ENCODE measurements at regions not wholly inside any gene's neighbourhood (a gene's known extent, or its start where the extent isn't known, plus 50 kb on each side); places are given as distances from the start of the nearest gene placed in this dataset.

DNA sequence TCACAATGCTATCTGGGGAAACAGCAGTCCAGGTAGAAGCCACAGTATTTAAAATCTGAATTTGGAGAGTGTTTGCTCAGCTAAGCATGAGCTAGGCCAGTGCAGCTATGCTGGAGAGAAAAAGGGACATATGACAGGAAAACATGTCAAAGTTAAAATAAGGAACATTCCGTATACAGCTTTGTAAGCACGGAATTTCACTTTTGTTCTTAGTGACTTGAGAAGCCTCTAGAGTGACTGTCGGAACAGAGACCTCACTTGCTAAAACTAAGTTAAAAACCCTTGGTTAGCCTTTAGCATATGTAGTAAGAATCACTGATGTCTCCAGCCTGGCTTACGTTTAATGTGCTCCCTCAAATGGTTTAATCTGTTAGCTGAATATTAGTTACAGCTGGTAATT lies 661.7 kb downstream of the KCNT2 start:
- TF ChIP-seq, protein P1, sequence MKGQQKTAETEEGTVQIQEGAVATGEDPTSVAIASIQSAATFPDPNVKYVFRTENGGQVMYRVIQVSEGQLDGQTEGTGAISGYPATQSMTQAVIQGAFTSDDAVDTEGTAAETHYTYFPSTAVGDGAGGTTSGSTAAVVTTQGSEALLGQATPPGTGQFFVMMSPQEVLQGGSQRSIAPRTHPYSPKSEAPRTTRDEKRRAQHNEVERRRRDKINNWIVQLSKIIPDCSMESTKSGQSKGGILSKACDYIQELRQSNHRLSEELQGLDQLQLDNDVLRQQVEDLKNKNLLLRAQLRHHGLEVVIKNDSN (IDR thresholded peaks at IDR 0.05; ENCODE audit: borderline replicate concordance, extremely low read length, insufficient read depth, low read depth, low read length): no peak
- no peak for TF ChIP-seq GATAD2B (conservative IDR thresholded peaks at IDR 0.05; ENCODE audit: low read depth)
- TF ChIP-seq CHD4 (IDR thresholded peaks at IDR 0.05): no peak
- TF ChIP-seq NBN (IDR thresholded peaks at IDR 0.05): no peak
- TF ChIP-seq ZNF24 (IDR thresholded peaks at IDR 0.05): no peak
- TF ChIP-seq CHD2 (IDR thresholded peaks at IDR 0.05; ENCODE audit: borderline replicate concordance, low read depth, low read length): no peak
- TF ChIP-seq, protein P2, sequence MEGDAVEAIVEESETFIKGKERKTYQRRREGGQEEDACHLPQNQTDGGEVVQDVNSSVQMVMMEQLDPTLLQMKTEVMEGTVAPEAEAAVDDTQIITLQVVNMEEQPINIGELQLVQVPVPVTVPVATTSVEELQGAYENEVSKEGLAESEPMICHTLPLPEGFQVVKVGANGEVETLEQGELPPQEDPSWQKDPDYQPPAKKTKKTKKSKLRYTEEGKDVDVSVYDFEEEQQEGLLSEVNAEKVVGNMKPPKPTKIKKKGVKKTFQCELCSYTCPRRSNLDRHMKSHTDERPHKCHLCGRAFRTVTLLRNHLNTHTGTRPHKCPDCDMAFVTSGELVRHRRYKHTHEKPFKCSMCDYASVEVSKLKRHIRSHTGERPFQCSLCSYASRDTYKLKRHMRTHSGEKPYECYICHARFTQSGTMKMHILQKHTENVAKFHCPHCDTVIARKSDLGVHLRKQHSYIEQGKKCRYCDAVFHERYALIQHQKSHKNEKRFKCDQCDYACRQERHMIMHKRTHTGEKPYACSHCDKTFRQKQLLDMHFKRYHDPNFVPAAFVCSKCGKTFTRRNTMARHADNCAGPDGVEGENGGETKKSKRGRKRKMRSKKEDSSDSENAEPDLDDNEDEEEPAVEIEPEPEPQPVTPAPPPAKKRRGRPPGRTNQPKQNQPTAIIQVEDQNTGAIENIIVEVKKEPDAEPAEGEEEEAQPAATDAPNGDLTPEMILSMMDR (IDR thresholded peaks at IDR 0.05 in 2 of 3, conservative IDR thresholded peaks at IDR 0.05 in 1 of 3; ENCODE audit: control insufficient read depth in 2 of 3, extremely low read depth in 1 of 3, insufficient read depth in 1 of 3, low read depth in 3 of 3, low read length in 3 of 3): no peak
- no peak for TF ChIP-seq CEBPB (IDR thresholded peaks at IDR 0.05; ENCODE audit: borderline replicate concordance in 1 of 2, low read depth in 2 of 2, low read length in 2 of 2)
- no peak for TF ChIP-seq POLR2AphosphoS5 (IDR thresholded peaks at IDR 0.05; ENCODE audit: low read length)
- TF ChIP-seq ATF7 (IDR thresholded peaks at IDR 0.05; ENCODE audit: low read depth): no peak
- TF ChIP-seq POLR2A (IDR thresholded peaks at IDR 0.05; ENCODE audit: low read depth, low read length): no peak
